ENCODE measurements at regions not wholly inside any gene's neighbourhood (a gene's known extent, or its start where the extent isn't known, plus 50 kb on each side); places are given as distances from the start of the nearest gene placed in this dataset.
"Not testable (repeated sequence)": the region's sequence is repeated elsewhere in the genome, so short reads cannot be mapped to it uniquely, and the experiment has no call there.

GRCh38 chr2:223294756-223295155 lies 242.8 kb downstream of the KCNE4 start:
- CTCF ChIA-PET, result no interaction called here
- no peak for ATAC-seq
- POLR2A ChIA-PET, result no interaction called here
- H3K27ac ChIP-seq, result no peak overlapping the region
- TF ChIP-seq HES2 (IDR thresholded peaks at IDR 0.05) (no peak), BHLHE40 (IDR thresholded peaks at IDR 0.05; ENCODE audit: low read depth, low read length) (no peak), USF2 (IDR thresholded peaks at IDR 0.05) (no peak), RFX5 (IDR thresholded peaks at IDR 0.05) (no peak), KDM1A (IDR thresholded peaks at IDR 0.05; ENCODE audit: low read depth) (no peak), NPAS2 (CRISPR knock-in tag; IDR thresholded peaks at IDR 0.05; ENCODE audit: borderline replicate concordance) (no peak)
- H3K4me1 ChIP-seq, result no peaks in the 10 kb centered on the region
- H3K9me3 ChIP-seq, result peaks cover 11% of the 10 kb centered on the region; the same call in 2 of the 3 replicates
- no peak for FAIRE-seq
- DNase-seq (ENCODE audit: low read depth in 1 of 2, low spot score in 1 of 2), result no peak
- no peak overlapping the region for H3K4me2 ChIP-seq
- no peak overlapping the region for H3K4me3 ChIP-seq

DNA sequence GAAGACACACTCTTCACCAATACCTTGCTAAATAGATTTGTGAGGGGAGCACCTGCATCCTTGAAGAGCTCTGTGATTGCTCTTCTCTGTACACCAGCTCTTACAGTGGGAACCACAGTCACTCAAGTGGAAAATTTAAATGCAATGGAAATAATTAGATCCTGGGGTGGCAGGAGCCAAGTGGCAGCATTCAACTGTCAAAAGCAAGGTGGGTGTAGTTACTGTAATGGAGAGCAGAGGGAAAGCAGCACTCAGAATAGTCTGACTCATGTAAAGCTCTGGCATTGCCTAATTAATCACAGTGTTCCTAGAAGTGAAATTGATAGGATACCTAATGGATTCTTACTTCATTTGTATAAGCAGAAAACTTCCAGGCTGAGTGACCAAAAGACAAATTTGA lies 245.8 kb downstream of the KCNE4 start:
- DNase-seq (ENCODE audit: low read depth in 1 of 2, low spot score in 1 of 2) (no peak), ATAC-seq (no peak), FAIRE-seq (no peak)
- ChIA-PET POLR2A (no interaction called here), CTCF (interaction anchor here (0.6 kb wide), 1 partner anchor 73 kb away, joined by 3 read pairs; no protein-coding TSS in a partner anchor)
- Histone ChIP-seq H3K4me1 (no peaks in the 10 kb centered on the region), H3K4me3 (no peak overlapping the region), H3K4me2 (no peak overlapping the region), H3K27ac (no peak overlapping the region), H3K9me3 (peaks cover 8% of the 10 kb centered on the region; the same call in 2 of the 3 replicates)
- TF ChIP-seq FOSB (CRISPR knock-in tag; IDR thresholded peaks at IDR 0.05), result no peak

- H3K4me1 ChIP-seq; H3K4me3 ChIP-seq; POLR2A ChIA-PET; ATAC-seq; FAIRE-seq; H3K4me2 ChIP-seq; H3K27ac ChIP-seq; DNase-seq (ENCODE audit: low read depth in 1 of 2, low spot score in 1 of 2); H3K9me3 ChIP-seq: not testable (repeated sequence)
- 16% methylated on average over 4 of the region's 4 CpGs for WGBS (ENCODE audit: missing lambda C conversion rate)
- CTCF ChIA-PET, result interaction anchor here (0.6 kb wide), 1 partner anchor 72 kb away, joined by 3 read pairs; no protein-coding TSS in a partner anchor
Measured at GRCh38 chr2:223298329-223298728, 246.3 kb downstream of the KCNE4 start.

GRCh38 chr2:223300326-223300725 lies 248.3 kb downstream of the KCNE4 start:
- no peak for FAIRE-seq
- no peak for DNase-seq (ENCODE audit: low read depth in 1 of 2, low spot score in 1 of 2)
- H3K27ac ChIP-seq, result no peak overlapping the region
- ChIA-PET CTCF (no interaction called here), POLR2A (no interaction called here)
- WGBS (ENCODE audit: missing lambda C conversion rate), result 67% methylated on average over 4 of the region's 4 CpGs
- no peak for TF ChIP-seq MYC (IDR thresholded peaks at IDR 0.05; ENCODE audit: borderline replicate concordance, low read length)
- no peak overlapping the region for H3K4me2 ChIP-seq
- no peak overlapping the region for H3K4me3 ChIP-seq
- ATAC-seq, result no peak
- no peaks in the 10 kb centered on the region for H3K9me3 ChIP-seq
- H3K4me1 ChIP-seq, result no peaks in the 10 kb centered on the region

DNA sequence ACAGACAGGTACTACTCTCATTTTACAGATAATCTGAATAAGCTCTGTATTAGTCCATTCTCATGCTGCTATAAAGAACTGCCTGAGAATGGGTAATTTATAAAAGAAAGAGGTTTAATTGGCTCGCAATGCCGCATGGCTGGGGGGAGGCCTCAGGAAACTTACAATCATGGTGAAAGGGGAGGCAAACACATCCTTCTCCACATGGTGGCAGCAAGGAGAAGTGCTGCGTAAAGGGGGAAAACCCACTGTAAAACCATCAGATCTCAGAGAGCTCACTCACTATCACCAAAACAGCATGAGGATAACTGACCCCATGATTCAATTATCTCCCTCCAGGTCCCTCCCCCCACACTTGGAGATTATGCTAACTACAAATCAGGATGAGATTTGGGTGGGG lies 254.4 kb downstream of the KCNE4 start:
- TF ChIP-seq REST (IDR thresholded peaks at IDR 0.05), result no peak
- TF ChIP-seq FOSL2 (IDR thresholded peaks at IDR 0.05), result no peak
- no peak for TF ChIP-seq FOSL2 (CRISPR knock-in tag; IDR thresholded peaks at IDR 0.05)
- peak; percentile 56 for TF ChIP-seq SMC3 (IDR thresholded peaks at IDR 0.05)
- no peak for TF ChIP-seq POLR2AphosphoS2 (conservative IDR thresholded peaks at IDR 0.05; ENCODE audit: low read length)
- TF ChIP-seq RAD21 (conservative IDR thresholded peaks at IDR 0.05 in 1 of 2, IDR thresholded peaks at IDR 0.05 in 1 of 2), result peak; percentile 40 to 62; a peak in 4 of 5 replicates
- TF ChIP-seq CTCF (IDR thresholded peaks at IDR 0.05), result peak; percentile 47
- no peak for FAIRE-seq
- ChIA-PET CTCF (interaction anchor here (0.5 to 1.1 kb wide), 4 partner anchors 17 to 315 kb away, joined by 3 read pairs; no protein-coding TSS in a partner anchor), POLR2A (no interaction called here)
- H3K4me2 ChIP-seq, result no peak overlapping the region
- 54% methylated on average over 3 of the region's 3 CpGs for WGBS (ENCODE audit: missing lambda C conversion rate)
- no peak overlapping the region for H3K4me3 ChIP-seq
- peak in 1 of 2 experiments; percentile 62; a peak in 3 of 6 replicates for ATAC-seq
- no peak overlapping the region for H3K27ac ChIP-seq
- H3K9me3 ChIP-seq, result no peaks in the 10 kb centered on the region
- no peaks in the 10 kb centered on the region for H3K4me1 ChIP-seq
- peak in 1 of 2 experiments; percentile 42 for DNase-seq (ENCODE audit: low read depth in 1 of 2, low spot score in 1 of 2)

Data from A549 (cell line).